ENCODE measurements at regions not wholly inside any gene's neighbourhood (a gene's known extent, or its start where the extent isn't known, plus 50 kb on each side); places are given as distances from the start of the nearest gene placed in this dataset.
A peak's percentile ranks its signal among the peaks of the same experiment; 100 is the strongest.

- DNase-seq = no peak
Observed at GRCh38 chr9:120214332-120214731, 365.6 kb downstream of the CDK5RAP2 start.

GRCh38 chr9:120212853-120213200 is 367.1 kb downstream of the CDK5RAP2 start:
- DNase-seq = no peak

GRCh38 chr9:120212153-120212852 is 367.7 kb downstream of the CDK5RAP2 start:
- no peak for DNase-seq

- no peak for DNase-seq
Observed at GRCh38 chr9:120210274-120210673, 369.7 kb downstream of the CDK5RAP2 start.

- DNase-seq = no peak
Observed at GRCh38 chr9:120202856-120203654, 376.9 kb downstream of the CDK5RAP2 start.

GRCh38 chr9:120198027-120198426 is 381.9 kb downstream of the CDK5RAP2 start:
- DNase-seq = no peak

DNA sequence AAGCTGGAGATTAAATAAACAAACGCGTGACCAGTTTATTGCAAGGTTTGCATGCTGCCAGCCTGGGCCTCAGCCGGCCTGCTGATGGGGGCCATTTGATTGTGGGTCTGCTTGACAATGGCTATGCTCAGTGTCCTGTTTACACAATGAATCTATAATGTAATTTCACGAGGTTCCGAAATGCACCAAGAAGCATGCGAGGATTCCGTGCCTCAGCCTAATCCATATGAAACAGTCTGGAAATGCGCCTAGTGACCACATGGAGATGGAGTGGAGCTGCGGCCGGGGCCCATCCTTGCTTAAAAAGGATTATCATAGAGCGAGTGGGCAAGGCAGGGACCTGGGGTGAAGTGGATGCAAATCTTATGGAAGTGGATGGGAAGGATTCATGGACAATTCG is 382.4 kb downstream of the CDK5RAP2 start:
- DNase-seq = no peak

DNA sequence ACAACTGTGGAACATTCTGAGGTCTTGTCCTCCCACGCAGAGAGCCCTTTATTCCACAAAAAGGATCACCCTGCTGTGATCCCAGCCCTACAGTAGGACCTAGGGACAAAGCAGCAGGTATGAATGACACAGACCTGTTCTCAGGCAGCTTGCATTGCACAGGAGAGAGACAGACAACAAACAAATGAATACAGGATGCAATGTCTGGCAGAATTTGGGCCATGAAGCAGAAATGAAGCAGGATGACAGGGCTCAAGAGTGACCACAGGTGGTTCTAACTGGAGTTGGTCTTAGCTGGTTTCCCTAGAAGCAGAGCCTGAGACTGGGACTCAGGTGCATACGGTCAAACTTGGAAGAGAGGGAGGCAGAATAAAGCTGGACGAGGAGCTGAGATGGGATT is 388.8 kb downstream of the CDK5RAP2 start:
- no peak for DNase-seq

- no peak for DNase-seq
Observed at GRCh38 chr9:120187758-120188157, 392.2 kb downstream of the CDK5RAP2 start.

DNA sequence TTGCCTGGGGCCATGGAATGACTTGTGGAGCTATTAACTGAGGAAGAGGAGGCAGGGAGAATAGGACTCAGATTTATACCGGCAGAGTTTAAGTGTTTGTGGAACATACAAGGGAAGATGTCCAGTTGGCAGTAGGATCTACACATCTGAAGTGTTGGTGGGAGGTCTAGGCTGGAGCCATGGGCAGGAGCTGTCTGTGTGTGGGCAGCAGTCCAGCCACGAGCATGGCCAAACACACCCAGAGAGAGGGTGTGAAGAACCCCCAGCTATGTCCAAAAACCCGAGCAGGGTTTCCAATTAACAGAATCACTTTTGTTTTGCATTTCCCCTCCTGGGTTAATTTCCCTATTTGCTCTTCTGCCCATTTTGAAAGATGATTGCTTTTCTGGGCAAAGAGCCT is 393.7 kb downstream of the CDK5RAP2 start:
- DNase-seq = no peak

DNA sequence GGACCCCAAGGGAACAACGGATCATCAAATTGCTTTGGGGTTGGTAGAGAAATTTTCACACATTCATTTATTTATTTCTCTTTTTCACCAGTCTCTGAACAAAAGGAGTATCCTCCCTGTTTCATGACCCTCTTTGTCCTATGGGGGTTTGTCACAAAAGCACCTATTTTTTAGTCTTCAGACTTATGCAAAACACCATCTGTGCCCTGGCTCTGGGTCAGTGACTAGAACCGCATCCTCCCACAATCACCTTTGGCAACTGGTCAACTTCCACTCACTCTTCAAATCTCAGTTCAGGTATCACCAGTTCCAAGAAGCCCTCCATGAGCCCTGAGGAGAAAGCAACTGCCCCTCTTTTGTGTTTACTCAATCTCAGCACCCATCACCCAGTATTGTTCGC is 395.7 kb downstream of the CDK5RAP2 start:
- no peak for DNase-seq

DNA sequence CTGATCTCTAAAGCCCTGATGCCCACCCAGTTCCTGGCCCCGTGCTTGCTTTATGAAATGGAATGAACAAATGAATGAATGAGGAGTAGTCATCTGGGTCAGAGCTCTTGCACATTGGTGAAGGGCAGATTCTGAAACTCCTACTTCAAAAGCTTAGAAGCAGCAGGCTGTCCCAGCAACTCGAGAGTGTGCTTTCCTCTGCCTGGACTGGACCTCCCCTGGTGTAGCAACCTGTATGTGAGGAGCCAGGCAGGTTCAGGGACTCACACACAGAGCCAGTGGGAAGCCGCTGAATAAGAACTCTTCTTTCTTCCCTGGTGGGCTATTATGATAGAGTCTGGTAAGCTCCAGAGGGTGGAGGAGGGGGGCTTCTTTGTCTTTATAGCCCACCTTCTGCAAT is 396.4 kb downstream of the CDK5RAP2 start:
- DNase-seq = no peak

GRCh38 chr9:120182011-120182410 is 398.0 kb downstream of the CDK5RAP2 start:
- no peak for DNase-seq

GRCh38 chr9:120177121-120177520 is 402.8 kb downstream of the CDK5RAP2 start:
- no peak for DNase-seq

GRCh38 chr9:120175031-120175430 is 404.9 kb downstream of the CDK5RAP2 start:
- DNase-seq = no peak

DNA sequence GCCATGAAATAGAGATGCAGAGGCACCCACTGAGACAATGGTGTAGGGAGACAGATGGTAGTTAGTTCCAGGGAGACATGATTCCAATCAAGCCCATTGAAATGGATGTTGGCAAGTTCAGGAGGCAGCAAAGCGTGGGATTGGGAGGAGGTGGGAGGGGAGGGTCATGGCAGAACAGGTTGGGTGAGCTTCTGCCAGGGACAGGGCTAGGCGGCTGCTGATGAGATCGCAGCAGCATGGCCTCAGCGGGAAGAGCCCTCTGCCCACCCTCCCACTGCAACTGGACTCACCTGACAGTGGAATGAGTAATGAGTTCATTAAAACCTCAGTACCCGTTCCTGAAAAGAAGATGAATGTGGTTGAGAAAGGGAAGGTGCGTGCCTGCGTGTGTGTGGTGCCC is 418.2 kb downstream of the CDK5RAP2 start:
- no peak for DNase-seq

DNA sequence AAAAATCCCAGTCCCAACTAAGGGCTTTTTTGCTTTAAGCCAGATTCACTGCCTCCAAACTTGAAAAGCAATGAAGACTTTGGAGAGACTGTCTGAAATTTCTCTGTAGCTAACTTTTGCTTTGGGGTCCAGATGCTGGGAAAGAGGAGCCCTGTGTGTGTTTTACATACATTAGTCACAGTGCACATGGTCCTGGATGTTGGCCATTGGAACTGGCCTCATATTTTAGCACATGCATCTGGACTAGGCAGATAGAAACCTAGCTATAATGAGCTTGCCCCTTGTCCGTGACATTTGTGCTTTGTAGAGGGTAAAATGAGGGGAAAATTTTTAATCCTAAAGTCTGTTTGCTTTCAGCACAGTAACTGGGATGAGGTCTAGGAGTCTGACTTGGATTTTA is 421.7 kb downstream of the CDK5RAP2 start:
- DNase-seq = no peak

- no peak for DNase-seq
Observed at GRCh38 chr9:120156376-120156775, 423.6 kb downstream of the CDK5RAP2 start.

DNA sequence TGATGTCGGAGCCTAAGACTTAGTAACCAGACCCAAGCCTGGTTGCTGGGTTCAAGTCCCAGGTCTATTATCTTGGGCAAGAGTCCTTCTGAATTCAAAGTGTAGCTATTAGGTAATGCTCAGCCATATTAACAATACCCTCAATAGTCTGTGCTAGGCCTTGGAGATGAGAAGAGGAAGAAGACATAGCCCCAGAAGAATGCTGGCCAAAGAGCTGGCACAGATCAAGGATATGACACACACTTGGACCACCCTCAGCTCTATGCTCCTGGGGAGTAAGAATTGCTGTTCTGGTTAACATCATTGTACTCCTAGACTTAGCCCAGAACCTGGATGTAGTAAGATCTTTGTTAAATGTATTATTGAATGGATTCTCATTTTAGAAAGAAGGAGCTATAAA is 426.7 kb downstream of the CDK5RAP2 start:
- DNase-seq = no peak

DNA sequence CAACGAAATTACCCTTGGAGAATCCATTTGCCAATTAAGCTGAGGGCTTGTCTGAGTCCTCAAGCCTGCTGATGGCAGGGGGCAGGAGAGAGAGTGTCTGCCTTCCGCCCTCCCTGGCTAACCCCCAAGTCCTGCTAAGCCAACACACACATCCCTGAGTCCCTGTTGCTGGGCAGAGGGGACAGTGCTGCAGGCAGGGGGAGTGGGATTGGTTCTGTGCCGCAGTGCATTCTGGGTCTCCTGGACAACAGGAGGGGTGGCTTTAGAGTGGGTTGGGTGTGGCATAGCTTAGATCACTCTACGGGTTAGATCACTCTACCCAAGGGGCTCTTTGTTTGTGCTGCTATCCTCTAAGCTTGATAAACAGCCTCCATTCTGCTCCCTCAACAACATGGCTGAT is 427.7 kb downstream of the CDK5RAP2 start:
- DNase-seq = peak in 4 of 58 donors; percentile 0 to 24 (median 9)

DNA sequence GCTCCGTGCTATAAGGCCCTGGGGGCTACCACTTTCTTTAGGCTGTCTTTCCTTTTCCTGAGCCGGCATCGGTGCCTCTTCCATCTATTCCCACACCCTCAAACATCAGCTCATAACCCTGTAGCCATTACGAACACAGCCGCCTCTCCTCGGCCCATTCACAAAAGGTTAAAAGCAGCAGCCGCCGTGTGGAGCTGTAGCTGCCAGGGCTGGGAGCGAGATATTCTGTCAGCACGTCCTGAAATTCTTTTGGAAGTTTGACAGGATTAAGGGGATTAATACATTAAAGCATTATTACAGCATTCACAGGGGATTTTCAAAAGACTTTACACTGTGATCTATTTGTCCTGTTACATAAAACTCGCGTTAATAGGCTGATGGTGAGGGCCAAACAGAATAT is 428.2 kb downstream of the CDK5RAP2 start:
- no peak for DNase-seq

- no peak for DNase-seq
Observed at GRCh38 chr9:120151149-120151548, 428.8 kb downstream of the CDK5RAP2 start.

DNA sequence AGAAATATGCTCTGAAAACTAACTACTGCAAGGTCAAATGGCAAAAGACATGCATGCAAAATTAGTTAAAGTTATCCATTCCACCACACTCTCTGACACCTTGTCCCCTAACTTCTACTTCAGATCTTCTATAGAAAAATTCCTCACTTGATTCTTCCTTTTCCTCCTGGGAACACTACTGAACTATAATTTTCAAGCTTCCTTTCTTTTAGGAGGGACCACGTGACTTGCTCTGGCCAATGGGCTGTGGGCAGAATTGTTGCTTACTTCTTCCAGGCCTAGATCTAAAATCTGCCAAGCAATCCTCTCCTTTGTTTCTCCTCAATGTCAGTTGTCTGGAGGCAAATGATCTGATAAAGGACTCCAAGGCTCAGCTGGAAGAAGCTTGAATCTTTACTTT is 441.0 kb downstream of the CDK5RAP2 start:
- no peak for DNase-seq
